NCI-H82 treated with DMSO at 0.1 percent for 48 hours (cell line): ENCODE measurements at regions not wholly inside any gene's neighbourhood (a gene's known extent, or its start where the extent isn't known, plus 50 kb on each side); places are given as distances from the start of the nearest gene placed in this dataset.

ENCODE experiments used
- DNase-seq: peaks from one replicate; lab custom pipeline; 2025; ENCODE audit not compliant: unreplicated experiment; lab: John Stamatoyannopoulos, UW

DNA sequence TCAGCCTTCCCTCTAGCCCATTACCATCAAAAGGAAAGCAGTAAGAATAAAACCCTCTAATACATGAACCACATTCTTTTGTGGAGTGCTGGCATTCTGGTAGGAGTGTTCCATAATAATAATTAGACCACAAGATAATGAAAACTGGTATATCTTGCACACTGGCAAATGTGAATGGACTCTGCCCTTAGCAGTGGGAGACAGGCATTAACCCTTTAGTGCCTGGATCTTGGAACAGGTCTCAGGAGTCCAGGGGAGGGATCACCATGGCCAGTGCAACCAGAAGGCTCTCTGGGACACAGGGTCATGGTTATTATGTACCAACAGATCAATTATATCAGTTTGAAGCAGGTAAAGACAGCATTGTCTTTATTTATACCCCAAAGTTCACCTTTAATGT, 387.5 kb upstream of the TMPO start:
- no peak for DNase-seq

DNA sequence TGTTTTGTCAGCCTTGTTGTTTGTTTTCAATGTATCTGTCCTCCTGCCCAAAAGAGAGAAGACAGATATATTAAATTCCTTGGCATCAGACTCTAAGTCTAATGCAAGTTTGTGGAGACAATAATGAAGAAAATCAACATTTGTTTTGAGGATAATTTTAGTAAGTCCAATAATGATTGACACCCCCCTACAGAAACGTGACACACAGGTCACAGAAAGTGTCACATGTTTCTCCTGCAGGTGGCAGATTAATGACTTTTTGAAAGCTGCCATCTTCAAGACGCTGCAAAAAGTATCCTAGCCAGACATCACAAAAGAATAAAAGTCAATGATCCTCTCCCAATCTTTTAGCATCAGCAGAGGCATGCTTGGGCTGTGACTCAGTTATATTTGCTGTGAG, 378.8 kb upstream of the TMPO start:
- DNase-seq = no peak

DNA sequence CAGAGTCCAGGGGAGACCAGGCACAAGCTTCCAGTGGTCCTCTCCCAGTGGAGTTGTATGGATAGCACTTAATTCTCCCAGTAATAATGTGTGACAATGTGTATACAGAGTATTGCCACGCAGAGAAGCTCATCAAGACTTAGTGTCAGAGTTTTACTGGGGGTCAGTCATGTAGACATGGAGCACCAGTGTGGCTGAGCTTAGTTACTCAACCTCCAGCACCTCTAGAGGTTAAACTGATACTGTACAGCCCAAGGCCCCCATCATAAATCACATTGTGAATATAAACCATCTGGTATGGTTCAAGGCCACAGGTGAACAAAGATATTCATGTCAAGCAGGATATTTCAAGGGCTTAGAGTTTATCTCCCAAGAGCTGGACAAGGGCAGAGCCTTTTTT, 378.1 kb upstream of the TMPO start:
- no peak for DNase-seq

DNA sequence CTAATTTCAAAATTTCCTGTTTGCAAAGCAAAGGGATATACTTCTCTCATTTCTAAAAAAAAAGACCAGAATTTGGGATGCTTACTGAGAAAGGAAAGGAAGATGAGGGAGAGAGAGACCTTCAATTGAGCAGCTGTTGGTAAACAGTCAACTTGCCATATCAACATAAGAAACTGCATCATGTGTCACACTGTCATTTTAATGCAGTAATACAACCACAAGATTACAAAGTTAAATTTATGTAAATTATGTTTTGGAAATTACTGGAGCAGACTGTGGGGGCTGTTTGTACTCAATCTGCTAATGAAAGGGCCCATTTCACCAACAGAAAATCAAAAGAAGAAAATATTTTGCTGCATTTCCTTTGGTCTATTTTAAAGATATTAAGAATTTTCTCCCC, 370.4 kb upstream of the TMPO start:
- no peak for DNase-seq

DNA sequence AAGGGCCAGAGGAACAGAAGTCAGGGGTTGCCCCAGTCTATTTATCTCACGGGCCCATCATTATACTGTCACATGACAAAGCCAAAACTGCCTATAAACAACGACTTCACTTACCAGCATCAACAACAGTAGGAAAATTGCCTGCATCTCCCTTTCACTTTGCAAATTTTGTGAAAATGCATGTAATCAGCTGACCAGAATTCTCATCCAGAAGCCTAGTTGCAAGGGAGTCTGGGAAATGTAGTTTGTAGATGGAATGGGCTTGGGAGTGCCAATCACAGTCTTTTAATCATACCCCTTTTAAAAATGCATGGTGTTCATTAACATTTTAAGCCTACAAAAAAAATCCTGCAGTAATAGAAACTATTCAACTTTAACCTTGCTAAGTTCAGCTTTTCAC, 369.3 kb upstream of the TMPO start:
- no peak for DNase-seq

DNA sequence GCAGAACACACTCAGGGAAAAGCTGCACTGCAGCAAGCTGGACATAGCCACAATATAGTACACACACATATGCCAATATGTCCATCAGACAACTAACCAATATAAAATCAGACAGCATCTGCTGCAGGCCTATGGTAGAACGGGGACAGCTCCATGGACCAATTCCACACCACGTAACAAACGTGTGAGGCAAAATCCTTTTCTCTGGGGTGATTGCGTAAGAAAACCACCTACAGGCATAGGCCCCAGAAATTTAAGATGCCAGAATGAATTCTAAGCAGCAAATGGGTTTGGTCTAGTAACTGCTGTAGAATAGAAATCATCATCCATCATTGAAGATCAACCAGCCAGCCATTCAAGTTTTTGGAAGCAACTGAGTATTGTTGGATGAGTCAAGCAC, 368.9 kb upstream of the TMPO start:
- DNase-seq = no peak

DNA sequence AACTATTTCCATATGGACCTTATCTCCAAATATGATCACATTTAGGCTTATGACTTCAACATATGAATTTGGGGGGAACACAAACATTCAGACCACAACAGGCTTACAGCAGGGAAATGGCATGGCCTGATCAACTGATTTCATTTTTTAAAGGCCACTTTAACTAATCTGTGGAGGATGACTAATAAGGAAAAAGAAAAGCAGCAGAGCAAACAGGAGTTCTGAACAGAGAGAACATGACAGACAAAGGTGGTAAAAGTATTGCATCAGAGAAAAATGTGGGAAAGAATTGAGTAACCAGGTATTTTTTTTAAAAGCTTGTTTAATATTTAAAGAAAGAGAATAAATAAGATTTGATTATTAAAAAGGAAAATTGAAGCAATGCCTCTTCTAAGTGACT, 366.1 kb upstream of the TMPO start:
- no peak for DNase-seq

DNA sequence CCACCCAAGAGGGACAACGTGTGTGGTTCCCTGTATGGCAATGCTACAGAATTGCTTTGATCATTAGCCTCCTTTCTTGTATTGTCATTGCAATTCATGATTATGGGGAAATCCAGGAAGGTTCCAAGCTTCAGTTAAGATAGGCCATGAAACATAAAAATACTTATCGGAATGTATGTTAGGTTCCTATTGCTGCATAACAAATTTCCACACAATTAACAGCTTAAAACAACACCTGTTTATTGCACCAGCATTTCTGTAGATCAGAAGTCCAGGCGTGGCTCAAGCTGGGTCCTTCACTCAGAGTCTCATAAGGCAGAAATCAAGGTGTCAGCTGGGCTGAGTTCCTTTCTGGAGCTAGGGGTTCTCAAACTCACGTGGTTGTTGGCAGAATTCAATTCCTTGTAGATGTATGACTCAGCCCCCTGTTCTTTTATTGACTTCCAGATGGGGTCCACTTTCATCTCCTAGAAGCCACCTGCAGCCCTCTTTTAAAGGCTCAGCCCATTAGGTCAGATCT, 365.6 kb upstream of the TMPO start:
- no peak for DNase-seq

DNA sequence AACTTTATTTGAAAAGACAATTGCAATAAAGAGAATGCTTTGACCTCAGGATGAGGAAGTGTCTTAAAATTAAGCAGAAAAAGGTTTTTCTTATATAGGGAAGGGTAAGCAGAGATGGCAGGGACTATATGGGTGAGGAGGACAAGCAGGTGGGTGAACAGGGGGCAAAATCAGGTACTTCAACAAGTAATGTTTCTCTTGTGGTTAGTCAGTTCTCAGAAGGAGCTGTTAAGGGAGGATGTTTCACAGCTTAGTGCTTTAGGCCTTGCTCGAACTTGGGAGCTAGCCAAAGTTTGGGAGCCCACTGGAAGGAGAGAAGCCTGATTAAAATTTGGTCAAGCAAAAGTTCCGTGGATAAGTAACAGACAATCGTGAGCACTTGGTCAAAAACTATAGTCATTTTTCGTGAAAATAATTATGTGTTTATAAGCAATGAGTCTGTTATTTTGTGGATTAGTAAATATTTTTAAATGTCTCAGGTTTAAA, 364.2 kb upstream of the TMPO start:
- no peak for DNase-seq

DNA sequence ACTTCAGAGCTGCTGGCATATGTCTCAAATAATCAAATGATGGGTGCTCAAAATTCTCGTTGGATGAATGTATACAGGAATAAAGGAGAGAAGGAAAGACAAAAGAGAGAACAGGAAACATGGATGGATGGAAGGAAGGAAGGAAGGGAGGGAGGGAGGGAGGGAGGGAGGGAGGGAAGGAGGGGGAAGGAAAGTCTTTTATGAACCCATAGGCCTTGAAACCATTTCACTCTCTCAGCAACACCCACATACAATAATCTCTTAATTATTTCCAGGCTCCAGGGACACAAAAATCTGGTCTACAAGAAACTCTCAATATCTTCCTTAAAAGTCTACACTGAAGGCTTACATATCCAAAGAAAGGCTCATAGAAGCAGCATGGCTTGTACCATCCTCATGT, 363.4 kb upstream of the TMPO start:
- DNase-seq = no peak

DNA sequence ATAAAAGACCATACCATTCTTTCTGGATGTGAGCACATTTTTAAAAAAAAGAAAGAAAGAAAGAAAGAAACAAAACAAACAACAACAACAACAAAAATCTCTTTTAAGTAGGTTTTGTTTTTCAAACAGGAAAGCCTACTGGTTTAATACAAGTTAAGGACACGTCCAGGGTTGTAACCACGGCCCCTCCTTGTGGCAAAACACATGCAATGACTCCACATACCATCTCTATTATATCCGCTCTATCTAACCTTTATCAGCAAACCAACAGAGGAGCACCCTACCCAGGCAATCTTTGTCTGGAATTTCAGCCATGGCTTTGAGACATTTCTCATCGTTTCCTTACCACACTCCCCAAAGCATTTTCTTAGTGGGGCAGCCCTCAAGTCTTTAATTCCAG, 360.5 kb upstream of the TMPO start:
- peak; percentile 45 for DNase-seq

DNA sequence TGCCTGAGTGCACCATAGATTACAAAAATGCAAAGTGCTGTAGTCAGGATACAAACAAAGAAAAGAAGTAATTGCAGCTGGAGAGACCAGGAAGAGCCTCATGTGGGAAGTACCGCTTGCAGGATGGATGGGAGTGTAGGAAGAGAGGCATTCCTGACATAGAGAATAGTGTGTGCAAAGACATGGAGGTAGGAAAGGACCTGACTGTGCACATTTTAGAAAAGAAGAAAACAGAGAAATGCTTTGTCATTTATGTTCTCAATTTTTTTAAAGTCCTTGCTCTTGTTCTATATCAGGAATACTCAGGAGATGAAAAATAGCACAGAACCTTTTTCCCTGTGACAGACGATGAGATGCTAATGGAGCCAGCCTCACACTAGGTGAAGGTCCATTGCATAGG, 358.7 kb upstream of the TMPO start:
- no peak for DNase-seq

DNA sequence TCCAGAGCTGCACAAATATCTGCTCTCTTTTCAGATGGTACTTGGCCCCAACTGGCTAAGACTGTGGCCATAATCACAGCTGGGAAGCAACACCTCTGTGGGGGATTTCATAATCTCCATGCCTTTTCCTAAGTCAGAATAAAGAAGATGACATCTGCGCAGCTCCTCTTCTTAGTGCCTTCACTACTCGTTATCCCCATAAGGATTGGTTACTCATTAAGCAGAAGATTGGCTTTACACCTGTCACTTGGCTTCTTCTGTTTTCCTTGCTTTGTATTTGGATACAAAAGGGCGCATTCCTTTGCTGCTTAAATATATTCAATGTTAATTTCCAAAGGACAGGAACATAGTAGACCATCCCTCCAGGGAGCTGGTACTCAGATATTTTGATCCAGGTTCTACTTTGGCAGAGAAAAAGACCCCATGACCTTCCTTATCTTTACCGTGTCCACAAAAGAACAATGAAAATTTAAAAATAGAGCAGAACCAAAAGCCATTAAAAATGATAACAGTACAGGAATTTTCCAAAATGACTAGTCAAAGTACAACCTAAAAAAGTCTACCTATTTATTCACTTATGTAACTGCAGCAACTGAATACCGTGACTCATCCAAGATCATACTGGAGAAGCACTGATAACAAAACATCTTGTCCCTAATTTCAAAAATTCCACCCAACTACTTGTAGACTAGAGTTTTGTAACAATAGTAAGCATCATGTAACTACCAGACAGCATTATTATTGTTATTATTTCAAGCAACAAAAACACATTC, 352.3 kb upstream of the TMPO start:
- peak; percentile 64 for DNase-seq

DNA sequence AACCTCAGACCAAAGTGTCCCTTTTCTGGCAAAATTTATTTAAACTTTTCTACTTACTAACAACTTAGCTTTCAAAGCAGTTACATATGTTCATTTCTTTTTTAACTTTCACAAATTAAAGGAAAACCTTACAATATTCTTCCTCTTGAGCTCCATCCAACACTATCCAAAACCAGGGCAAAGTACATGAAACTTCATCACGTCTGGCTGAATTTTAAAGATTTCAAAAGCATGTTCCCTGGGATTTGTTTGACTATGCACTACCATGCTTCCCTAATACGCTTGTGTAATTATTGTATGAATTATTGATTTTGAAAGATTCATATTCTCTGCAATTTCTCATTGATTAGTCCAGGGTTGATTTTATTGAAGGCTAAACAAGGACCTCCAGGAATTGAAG, 343.1 kb upstream of the TMPO start:
- no peak for DNase-seq

DNA sequence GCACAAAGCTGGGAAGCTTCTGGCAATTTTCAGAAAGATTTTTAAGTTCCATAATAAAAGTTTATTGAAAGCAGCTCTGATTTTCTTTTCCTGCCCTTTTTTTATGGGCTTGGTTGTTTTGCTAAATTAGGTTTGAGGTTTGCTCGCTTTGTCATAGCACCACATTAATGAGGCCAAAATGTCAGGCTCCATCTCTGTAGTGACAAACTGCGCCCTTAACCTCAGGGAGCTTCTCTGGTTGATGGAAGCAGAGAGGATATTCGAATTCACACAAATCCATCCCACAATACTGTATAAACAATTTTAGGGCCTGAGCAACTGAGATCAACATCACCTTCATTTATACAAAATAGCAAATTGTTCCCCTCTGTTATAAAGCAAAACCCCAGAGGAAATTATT, 342.6 kb upstream of the TMPO start:
- no peak for DNase-seq

DNA sequence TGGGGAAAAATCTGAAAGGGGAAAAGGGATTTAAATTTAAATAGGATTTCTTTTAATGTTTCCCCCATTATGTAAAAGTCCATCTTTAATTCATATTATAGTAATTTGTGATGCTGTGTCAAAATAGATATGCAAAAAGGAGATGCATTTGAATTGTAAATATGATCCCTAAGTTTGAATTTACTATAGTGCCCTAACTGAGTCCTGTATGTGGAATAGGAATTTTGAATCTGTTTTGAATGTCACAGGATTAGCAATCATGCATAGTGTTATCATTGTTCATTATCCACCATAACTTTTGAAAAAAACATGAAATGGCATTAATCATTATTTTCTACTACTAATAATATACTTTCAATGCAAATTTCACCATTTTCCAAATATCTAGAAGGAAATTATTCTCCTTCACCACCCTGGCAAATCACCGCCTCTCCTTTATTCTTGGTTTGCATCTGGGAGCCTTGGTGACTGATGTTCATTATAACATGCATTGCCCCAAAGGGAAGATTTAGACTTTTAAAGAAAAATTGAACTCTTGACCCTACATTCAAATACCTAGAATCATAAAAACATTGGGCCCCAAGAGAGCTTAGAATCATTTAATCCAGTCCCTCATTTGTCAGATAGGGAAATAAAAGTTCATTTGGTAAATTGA, 341.5 kb upstream of the TMPO start:
- DNase-seq = no peak

DNA sequence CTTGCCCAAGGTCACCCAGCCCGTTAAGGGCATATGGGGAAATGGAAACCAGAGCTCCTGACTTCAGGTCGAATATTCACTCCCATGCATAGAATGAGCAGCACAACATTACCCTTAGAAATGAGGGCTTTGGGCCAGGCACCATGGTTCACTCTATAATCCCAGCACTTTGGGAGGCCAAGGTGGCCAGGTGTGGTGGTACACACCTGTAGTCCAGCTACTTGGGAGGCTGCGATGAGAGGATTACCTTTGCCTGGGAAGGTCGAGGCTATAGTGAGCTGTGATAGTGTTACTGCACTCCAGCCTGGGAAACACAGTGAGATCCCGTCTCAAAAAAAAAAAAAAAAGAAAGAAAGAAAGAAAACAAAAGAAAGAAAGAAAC, 341.0 kb upstream of the TMPO start:
- no peak for DNase-seq

DNA sequence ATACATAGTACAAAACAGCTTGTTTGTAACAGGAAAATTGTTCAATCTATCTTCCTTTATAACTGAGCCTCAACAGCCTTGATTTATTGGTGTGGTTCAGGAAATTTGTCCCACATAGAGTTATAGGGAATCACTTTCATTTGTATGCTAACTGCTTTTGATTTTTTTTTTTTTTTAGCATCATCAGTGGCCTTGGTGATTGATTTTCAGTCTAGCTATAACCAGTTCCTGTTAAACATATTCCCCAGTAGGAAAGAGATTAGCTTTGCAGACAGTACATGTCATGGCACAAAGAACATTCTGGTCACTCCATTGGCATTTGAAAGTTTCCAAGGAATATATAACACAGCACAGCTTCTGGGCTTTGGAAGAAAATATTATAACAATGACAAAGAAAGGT, 337.3 kb upstream of the TMPO start:
- DNase-seq = no peak

DNA sequence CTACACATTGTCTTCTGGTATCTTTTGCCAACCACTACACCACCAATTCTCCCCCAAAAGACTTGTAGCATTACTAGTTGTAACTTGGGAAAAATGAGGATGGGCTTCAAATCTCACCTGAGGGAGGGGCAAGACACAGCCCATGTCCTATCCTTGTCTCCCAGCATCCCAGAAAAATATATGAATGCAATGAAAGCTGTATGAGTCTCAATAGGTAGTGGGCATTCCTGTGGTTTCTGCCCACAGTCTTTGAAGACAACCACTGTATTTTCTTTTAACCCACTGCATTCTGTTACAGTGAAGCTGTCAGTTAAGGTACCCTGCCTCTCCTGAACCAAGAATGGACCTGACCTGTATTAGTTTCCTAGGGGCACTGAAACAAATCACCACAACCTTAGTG, 336.2 kb upstream of the TMPO start:
- DNase-seq = no peak

DNA sequence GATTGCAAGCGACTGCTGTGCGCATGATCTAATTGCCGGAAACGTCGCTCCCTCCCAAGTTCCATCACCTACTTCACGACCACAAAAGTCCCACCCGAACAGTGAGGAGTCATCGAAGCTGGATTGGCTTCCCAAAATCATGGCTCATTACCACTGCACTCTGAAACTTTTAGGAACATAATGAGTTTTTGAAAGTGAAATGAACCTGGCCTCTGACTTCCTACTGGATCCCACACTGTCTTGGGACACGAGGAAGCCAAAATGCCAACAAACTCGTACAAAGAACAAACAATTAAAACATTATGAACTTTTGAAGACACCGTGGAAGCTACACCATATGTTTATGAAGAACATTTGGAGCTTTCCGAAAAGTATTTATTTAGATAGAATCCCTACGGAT, 334.8 kb upstream of the TMPO start:
- no peak for DNase-seq

DNA sequence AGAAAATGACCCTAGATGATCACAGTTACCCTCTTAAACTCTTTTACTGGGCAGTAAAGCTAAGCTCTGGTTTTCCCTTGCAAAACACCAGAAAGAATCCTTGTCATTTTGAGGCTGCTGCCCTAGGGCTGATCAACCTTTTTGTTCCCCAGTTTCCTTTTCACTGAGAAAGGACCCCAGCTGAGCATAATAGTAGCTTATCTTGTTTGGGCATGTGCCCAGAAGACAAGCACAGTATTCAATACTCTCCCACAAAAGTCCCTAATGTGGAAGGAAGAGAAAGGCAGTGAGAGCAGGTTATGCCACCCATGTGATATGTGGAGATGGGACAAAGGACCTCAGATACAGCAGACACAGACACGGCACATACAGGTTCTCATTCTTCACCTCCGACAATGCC, 332.6 kb upstream of the TMPO start:
- DNase-seq = no peak

DNA sequence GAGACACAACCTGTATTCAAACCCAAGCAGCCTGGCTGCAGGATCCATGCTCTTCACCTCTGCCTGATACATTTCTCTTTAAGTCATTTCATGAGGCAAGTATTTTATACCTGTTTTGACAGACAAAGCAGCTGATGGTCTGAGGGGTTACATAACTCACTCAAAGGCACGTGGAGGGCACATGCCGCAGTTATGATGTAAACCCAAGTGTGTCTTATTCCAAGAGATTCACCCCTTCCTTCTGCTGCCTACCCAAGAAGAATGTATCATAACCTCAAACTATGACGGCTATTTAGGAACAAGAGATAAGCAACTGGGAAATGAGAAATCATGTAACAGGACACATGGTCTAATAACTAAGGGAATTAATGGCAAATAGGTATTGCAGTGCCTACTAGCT, 329.8 kb upstream of the TMPO start:
- no peak for DNase-seq

DNA sequence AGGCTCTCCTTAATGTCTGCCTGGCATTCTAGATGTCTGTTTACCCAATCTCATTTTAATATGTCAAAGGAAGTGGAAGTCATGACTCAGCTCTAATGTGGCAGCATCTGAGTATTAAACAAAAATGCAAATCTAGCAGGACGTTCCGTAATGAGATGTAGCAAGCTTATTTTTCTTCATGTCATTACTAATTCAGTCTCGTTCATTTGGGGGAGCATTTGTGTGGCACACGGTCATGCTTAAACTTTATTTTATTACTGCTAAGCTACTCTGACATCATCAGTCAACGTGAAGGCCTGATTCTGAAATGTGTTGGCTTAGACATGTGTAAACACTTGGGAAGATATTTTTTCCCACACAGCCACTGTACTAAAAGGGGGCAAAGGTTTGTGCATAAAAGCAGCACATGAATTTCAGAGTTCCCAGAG, 326.7 kb upstream of the TMPO start:
- DNase-seq = no peak
